COLO829 (cell line): ENCODE measurements at regions not wholly inside any gene's neighbourhood (a gene's known extent, or its start where the extent isn't known, plus 50 kb on each side); places are given as distances from the start of the nearest gene placed in this dataset.

Experiments
- DNase-seq: peaks from one replicate; pipeline ENCODE4 v3.0.0; 2012; ENCODE audit warnings: low spot score

DNA sequence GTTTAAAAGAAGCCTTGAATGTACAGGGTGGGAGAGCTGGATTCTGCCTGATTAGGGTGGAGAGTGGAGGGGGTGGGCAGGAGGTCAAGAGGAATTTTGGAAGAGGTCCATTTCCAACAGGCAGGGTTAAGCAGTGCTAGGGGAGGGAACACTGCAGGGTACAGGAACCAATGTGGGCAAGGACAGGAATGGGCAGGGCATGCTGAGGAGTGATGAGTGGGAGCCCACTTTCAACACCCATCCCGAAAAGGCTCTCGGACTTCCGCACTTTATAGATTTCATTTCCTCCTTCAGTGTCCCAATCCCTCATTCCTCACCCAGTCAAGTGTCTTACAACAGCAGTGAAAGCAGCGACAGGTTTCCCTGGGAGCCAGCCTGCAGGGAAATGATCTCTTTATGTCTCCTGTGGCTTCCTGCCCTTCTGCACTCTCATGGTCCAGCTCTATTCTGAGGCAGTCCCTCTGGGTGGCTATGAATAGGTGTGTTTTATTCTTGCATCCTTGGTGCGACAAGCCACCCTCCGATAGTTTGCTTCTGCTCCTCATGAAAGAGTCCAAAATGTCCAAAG, 50.5 kb upstream of the ZNF507 start:
- DNase-seq, result no peak
